ENCODE measurements at regions not wholly inside any gene's neighbourhood (a gene's known extent, or its start where the extent isn't known, plus 50 kb on each side); places are given as distances from the start of the nearest gene placed in this dataset.

DNA sequence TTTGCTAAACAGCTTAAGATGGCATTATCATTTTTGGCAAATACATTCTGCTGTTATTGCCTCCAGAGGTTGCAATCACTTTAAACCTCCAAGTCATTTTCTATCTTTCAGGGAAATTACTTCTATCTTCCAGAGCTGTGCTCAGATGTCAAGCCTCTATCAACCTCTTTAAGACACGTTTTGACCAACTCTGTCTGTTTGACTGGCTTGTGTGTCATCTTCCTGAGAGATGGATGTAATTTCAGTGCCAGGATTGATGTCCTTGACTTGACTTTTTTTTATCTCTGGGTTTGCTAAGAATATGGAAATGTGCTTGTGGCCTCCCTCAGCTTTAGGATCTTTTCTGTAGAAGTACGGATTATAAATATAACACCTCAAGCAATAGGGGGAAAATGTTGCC is 263.4 kb downstream of the GLUD2 start:
- Histone ChIP-seq H3K4me1 (ENCODE audit: control insufficient read depth, insufficient read depth, low read length) (peaks cover 15% of the 10 kb centered on the region), H3K4me3 (no peak overlapping the region), H3K9ac (ENCODE audit: control insufficient read depth, insufficient read depth, low read length) (no peak overlapping the region), H3K4me2 (ENCODE audit: control insufficient read depth, insufficient read depth) (no peak overlapping the region), H4K20me1 (ENCODE audit: control insufficient read depth, insufficient read depth) (no peaks in the 10 kb centered on the region), H3K9me3 (replicated peaks; ENCODE audit: control insufficient read depth, insufficient read depth, low read length) (no peaks in the 10 kb centered on the region), H2AFZ (ENCODE audit: control insufficient read depth, low read depth, low read length) (no peak overlapping the region), H3K36me3 (ENCODE audit: control insufficient read depth in 2 of 2, insufficient read depth in 2 of 2, low read length in 1 of 2) (no peaks in the 10 kb centered on the region), H3K27ac (ENCODE audit: control insufficient read depth, insufficient read depth) (no peak overlapping the region), H3K79me2 (ENCODE audit: control insufficient read depth, insufficient read depth, low read length) (no peaks in the 10 kb centered on the region), H3K27me3 (replicated peaks in 1 of 2; ENCODE audit: control insufficient read depth in 2 of 2, insufficient read depth in 2 of 2, low read length in 1 of 2) (no peaks in the 10 kb centered on the region)
- ChIA-PET CTCF (interaction anchor here (0.7 to 3.9 kb wide), 3 partner anchors 11 to 266 kb away, joined by 3 to 31 read pairs (median 3); no protein-coding TSS in a partner anchor), POLR2A (no interaction called here), RAD21 (ENCODE audit: unreplicated experiment) (interaction anchor here (1.0 to 1.6 kb wide), 2 partner anchors 9 to 10 kb away, joined by 3 to 5 read pairs; no protein-coding TSS in a partner anchor), SMC1A (ENCODE audit: uncharacterized antibody, unreplicated experiment) (interaction anchor here (1.0 to 1.5 kb wide), 4 partner anchors 11 to 925 kb away, joined by 3 to 4 read pairs (median 4); no protein-coding TSS in a partner anchor)
- intact Hi-C loops (cut with micrococcal nuclease; ENCODE audit: unreplicated experiment) (no loop called here), in situ Hi-C loops (cut with MboI) (no loop called here)
- ATAC-seq (no peak), DNase-seq (ENCODE audit: low read depth, low spot score) (no peak), FAIRE-seq (no peak)
- TF ChIP-seq, protein P1, sequence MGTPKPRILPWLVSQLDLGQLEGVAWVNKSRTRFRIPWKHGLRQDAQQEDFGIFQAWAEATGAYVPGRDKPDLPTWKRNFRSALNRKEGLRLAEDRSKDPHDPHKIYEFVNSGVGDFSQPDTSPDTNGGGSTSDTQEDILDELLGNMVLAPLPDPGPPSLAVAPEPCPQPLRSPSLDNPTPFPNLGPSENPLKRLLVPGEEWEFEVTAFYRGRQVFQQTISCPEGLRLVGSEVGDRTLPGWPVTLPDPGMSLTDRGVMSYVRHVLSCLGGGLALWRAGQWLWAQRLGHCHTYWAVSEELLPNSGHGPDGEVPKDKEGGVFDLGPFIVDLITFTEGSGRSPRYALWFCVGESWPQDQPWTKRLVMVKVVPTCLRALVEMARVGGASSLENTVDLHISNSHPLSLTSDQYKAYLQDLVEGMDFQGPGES (IDR thresholded peaks at IDR 0.05), result no peak
- TF ChIP-seq, protein P2, sequence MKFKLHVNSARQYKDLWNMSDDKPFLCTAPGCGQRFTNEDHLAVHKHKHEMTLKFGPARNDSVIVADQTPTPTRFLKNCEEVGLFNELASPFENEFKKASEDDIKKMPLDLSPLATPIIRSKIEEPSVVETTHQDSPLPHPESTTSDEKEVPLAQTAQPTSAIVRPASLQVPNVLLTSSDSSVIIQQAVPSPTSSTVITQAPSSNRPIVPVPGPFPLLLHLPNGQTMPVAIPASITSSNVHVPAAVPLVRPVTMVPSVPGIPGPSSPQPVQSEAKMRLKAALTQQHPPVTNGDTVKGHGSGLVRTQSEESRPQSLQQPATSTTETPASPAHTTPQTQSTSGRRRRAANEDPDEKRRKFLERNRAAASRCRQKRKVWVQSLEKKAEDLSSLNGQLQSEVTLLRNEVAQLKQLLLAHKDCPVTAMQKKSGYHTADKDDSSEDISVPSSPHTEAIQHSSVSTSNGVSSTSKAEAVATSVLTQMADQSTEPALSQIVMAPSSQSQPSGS (IDR thresholded peaks at IDR 0.05; ENCODE audit: low read length), result no peak
- TF ChIP-seq HSF1 (IDR thresholded peaks at IDR 0.05; ENCODE audit: low read depth, low read length) (no peak), ATF7 (IDR thresholded peaks at IDR 0.05; ENCODE audit: low read depth) (no peak), SMAD5 (IDR thresholded peaks at IDR 0.05; ENCODE audit: low read depth) (no peak), NFXL1 (IDR thresholded peaks at IDR 0.05; ENCODE audit: borderline replicate concordance) (no peak)
- TF ChIP-seq, protein P3, sequence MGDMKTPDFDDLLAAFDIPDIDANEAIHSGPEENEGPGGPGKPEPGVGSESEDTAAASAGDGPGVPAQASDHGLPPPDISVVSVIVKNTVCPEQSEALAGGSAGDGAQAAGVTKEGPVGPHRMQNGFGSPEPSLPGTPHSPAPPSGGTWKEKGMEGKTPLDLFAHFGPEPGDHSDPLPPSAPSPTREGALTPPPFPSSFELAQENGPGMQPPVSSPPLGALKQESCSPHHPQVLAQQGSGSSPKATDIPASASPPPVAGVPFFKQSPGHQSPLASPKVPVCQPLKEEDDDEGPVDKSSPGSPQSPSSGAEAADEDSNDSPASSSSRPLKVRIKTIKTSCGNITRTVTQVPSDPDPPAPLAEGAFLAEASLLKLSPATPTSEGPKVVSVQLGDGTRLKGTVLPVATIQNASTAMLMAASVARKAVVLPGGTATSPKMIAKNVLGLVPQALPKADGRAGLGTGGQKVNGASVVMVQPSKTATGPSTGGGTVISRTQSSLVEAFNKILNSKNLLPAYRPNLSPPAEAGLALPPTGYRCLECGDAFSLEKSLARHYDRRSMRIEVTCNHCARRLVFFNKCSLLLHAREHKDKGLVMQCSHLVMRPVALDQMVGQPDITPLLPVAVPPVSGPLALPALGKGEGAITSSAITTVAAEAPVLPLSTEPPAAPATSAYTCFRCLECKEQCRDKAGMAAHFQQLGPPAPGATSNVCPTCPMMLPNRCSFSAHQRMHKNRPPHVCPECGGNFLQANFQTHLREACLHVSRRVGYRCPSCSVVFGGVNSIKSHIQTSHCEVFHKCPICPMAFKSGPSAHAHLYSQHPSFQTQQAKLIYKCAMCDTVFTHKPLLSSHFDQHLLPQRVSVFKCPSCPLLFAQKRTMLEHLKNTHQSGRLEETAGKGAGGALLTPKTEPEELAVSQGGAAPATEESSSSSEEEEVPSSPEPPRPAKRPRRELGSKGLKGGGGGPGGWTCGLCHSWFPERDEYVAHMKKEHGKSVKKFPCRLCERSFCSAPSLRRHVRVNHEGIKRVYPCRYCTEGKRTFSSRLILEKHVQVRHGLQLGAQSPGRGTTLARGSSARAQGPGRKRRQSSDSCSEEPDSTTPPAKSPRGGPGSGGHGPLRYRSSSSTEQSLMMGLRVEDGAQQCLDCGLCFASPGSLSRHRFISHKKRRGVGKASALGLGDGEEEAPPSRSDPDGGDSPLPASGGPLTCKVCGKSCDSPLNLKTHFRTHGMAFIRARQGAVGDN (IDR thresholded peaks at IDR 0.05), result no peak
- BruUV-seq (replicated peaks), result no TSS peak
- 18% methylated on average over 2 of the region's 2 CpGs for WGBS (ENCODE audit: insufficient coverage, insufficient replicate concordance, low lambda C conversion rate, missing lambda C conversion rate)

All from GM12878 (cell line).